ENCODE measurements at regions not wholly inside any gene's neighbourhood (a gene's known extent, or its start where the extent isn't known, plus 50 kb on each side); places are given as distances from the start of the nearest gene placed in this dataset.
"Not testable (repeated sequence)": the region's sequence is repeated elsewhere in the genome, so short reads cannot be mapped to it uniquely, and the experiment has no call there.

GRCh38 chr20:29296256-29297230 lies 1960.9 kb upstream of the DEFB115 start:
- no peak for DNase-seq

- DNase-seq, result no peak
These were observed 1959.8 kb upstream of the DEFB115 start for GRCh38 chr20:29297411-29298270.

DNA sequence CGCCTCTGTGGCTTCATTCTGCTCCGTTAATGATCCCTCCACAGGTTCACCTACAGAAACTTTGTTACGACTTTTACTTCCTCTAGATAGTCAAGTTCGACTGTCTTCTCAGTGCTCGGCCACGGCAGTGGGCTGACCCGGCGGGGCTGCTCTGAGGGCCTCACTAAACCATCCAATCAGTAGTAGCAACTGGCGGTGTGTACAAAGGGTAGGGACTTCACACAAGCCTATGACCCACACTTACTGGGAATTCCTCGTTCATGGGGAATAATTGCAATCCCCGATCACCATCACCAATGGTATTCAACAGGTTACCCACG lies 1959.2 kb upstream of the DEFB115 start:
- DNase-seq, result no peak

DNA sequence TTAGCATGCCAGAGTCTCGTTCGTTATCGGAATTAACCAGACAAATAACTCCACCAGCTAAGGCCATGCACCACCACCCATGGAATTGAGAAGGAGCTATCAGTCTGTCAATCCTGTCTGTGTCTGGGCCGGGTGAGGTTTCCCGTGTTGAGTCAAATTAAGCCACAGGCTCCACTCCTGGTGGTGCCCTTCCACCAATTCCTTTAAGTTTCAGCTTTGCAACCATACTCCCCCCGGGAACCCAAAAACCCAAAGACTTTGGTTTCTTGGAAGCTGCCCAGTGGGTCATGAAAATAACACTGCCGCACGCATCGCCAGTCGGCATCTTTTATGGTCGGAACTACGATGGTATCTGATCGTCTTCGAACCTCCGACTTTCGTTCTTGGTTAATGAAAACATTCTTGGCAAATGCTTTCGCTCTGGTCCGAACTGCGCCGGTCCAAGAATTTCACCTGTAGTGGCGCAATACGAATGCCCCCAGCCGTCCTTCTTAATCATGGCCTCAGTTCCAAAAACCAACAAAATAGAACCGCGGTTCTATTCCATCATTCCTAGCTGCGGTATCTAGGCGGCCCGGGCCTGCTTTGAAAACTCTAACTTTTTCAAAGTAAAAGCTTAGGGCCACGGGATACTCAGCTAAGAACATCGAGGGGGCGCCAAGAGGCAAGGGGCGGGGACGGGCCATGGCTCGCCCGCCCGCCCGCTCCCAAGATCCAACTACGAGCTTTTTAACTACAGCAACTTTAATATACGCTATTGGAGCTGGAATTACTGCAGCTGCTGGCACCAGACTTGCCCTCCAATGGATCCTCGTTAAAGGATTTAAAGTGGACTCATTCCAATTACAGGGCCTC lies 1958.5 kb upstream of the DEFB115 start:
- no peak for DNase-seq

DNA sequence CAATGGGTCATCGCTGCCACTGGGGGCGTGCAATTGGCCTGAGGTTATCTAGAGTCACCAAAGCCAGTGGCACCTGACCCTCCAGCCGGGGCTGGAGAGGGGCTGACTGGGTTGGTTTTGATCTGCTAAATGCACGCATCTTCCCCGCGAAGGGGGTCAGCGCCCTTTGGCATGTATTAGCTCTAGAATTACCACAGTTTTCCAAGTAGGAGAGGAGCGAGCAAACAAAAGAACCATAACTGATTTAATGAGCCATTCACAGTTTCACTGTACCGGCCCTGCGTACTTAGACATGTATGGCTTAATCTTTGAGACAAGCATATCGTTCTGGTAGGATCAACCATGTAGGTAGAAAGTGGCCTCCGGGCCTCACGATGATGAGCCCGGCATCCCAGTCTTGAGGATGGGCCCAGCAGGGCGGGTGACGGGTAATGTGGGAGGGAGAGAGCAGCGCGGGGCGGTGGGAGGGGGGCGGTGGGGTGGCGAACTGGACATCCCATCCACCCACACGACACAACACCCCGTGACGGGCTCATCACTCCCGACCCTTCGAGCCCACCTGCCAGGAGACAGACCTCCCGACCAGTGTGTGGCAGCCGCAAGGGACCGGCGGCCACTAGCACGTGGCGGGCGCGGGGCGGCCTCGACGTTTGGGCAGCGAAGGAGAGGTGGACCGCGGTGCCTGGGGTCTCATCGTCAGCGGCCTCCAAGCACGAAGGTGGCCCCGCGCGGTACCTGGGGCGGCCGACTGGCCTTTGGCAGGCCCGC lies 1957.5 kb upstream of the DEFB115 start:
- DNase-seq, result no peak

GRCh38 chr20:29300579-29301551 lies 1956.6 kb upstream of the DEFB115 start:
- DNase-seq, result no peak

GRCh38 chr20:29301624-29302259 lies 1955.7 kb upstream of the DEFB115 start:
- no peak for DNase-seq

GRCh38 chr20:29302979-29303644 lies 1954.4 kb upstream of the DEFB115 start:
- no peak for DNase-seq

GRCh38 chr20:29306390-29307072 lies 1950.9 kb upstream of the DEFB115 start:
- no peak for DNase-seq

DNA sequence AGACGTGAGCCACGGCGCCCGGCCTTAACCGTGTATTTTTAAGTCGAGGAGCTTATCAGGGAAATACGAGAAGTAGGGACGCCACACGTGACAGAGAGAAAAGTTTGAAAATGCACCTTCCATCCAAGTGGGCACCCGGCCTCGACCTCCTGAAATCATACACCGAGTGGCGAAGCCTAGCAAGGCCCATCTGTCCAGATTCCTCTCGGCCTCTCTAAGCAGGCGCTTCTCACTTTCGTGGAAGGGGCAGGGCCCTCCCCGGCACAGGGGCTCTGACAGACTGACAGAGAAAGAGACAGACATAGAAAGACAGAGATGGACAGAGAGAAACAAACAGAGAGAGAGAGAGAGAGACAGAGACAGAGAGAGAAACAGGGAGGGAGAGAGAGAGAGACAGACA lies 1950.0 kb upstream of the DEFB115 start:
- not testable (repeated sequence) for DNase-seq

DNA sequence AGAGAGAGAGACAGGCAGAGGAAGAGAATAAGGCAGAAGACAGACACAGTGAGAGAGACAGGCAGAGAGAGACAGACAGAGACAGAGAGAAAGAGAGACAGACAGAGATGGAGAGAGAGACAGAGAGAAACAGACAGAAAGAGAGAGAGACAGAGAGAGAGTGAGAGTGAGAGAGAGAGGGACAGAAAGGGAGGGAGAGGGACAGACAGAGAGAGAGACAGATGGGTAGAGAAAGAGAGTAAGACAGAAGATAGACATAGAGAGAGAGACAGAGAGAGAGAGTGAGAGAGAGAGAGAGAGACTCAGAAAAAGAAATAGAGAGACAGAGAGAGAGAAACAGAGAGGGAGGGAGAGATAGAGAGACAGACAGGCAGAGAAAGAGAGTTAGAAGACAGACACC lies 1948.5 kb upstream of the DEFB115 start:
- not testable (repeated sequence) for DNase-seq

DNA sequence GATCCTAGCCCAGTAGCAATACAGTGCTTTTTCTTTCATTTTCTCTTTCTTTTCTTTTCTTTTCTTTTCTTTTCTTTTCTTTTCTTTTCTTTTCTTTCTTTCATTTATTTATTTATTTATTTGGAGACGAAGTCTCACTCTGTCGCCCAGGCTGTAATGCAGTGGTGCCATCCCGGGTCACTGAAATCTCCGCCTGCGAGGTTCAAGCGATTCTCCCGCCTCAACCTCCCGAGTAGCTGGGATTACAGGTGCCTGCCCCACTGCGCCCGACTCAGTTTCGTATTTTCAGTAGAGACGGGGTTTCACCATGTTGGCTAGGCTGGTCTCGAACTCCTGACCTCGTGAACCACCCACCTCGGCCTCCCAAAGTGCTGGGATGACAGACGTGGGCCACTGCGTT lies 1948.0 kb upstream of the DEFB115 start:
- DNase-seq, result not testable (repeated sequence)

DNA sequence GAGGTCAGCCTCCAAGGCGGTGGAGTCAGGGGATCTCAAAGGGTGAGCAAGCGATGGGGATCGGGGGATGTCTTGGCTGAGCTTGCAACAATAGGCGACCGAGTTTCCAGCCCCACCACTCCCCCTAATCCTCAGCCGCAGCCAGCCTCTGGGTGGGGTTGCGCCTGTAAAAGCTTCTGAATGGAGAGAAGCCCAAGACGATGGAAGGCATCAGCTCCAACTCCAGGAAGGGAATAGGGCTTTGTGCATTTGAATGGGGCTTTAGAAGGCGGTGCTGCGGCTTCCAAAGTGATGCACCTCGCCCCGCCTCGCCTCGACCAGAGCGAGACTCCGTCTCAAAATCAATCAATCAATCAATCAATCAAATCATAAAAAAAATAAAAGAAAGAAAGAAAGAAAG lies 1946.4 kb upstream of the DEFB115 start:
- DNase-seq, result not testable (repeated sequence)

DNA sequence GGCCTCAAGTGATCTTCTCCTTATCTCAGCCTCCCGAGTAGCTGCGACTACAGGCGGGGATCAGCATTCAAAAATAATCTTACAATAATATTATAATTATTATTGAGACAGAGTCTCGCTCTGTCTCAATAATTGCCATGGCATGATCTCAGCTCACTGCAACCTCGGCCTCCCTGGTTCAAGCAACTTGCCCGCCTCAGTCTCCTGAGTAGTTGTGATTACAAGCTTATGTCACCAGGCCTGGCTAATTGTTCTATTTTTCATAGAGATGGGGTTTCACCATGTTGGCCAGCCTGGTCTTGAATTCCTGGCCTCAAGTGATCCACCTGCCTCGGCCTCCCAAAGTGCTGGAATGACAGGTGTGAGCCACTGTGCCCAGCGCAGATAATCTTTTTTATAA lies 1944.8 kb upstream of the DEFB115 start:
- not testable (repeated sequence) for DNase-seq

GRCh38 chr20:29313481-29313880 lies 1944.0 kb upstream of the DEFB115 start:
- DNase-seq, result no peak

DNA sequence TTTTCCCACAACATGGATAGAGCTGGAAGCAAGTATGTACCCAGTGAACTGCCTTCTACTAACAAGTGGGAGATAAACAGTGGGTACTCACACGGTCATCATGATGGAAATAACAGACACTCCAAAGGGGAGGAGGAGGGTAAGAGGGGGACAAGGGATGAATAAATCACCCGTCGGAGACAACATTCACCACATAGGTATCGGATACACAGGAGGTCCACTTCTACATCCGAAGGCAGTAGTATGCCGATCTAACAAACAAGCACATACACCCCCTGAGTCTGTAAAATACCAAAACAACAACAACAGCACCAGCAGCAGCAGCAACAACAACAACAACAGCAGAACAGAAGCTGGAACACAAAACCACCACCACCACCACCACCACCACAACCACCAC lies 1943.2 kb upstream of the DEFB115 start:
- no peak for DNase-seq

GRCh38 chr20:29318871-29319461 lies 1938.5 kb upstream of the DEFB115 start:
- no peak for DNase-seq

DNA sequence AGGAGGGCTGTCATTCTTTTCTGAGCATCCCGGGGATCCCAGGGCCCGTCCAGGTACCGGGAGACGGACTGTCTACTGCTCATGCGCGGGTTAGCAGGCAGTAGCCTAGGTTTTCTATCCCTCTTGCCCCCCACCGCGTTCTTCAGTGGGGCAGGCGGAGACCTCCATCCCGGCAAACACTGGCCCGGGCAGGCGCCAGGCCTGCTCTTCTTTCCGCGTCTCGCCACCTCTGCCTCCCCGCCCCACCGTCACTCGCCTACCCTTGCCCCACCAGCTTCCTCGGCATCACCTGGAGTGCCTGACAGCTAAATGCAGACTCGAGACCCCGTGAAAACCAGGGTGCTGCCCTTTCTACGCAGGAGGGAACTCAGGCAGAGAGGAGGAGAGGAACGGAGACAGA lies 1937.7 kb upstream of the DEFB115 start:
- no peak for DNase-seq
